Stimulated activated CD8-positive, alpha-beta memory T cell treated with anti-CD3 and anti-CD28 coated beads, Interleukin-2, amount 100 ng/mL, for 1 hour (primary cell): ENCODE measurements at regions not wholly inside any gene's neighbourhood (a gene's known extent, or its start where the extent isn't known, plus 50 kb on each side); places are given as distances from the start of the nearest gene placed in this dataset.

Source experiments
- DNase-seq, 2 donors: peaks; one replicate each; pipeline ENCODE4 v3.0.0-alpha.2; 2020; ENCODE audit warnings: low read depth in 2 of 2

DNA sequence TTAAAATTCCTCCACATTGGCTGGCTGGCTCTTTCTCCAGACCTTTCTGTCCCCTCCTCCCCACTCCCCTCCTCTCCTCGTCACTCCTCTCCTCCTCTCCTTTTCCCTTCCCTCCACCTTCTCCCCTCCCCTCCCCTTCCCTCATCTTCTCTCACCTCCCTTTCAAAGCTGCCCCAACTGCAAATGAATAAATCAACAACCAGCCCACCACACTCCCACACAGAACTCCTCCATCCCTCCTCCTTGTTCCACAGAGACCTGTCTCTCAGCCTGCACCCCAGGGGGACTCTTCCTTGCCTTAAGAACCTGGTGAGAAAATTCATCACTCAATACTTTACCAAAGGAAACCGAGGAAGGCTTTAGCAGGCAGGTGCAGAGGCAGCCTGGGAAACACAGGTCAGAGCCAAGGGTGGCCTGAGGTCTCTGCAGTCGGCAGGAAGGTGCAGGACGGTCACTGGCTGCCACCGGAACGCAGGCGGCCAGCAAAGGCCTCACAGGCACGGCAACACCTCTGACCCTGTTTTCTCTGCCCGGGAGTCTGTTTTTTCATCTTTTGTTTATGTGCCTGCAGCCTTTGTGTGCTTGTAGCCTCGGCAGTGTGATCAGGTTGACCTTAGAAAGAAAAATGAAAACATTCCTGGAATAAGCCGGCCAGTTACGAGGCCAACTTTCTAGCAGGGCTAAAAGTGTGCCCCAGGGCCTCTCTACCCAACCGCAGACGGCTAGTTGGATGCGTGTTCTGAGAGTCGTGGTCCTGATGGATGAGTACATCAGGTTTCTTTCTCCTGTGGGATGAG is 207.6 kb upstream of the KLF6 start:
- no peak for DNase-seq

DNA sequence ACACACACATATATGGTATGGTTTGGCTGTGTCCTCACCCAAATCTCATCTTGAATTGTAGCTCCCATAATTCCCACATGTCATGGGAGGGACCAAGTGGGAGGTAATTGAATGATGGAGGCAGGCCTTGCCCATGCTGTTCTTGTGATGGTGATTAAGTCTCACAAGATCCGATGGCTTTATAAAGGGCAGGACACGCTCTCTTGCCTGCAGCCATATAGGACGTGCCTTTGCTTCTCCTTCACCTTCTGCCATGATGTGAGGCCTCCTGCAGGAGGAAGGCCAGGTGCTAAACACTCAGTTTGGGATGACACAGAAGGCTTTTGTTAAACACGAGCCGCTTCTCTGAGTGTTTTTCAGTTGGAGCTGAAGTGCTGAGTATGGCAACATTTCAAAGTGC is 205.3 kb upstream of the KLF6 start:
- DNase-seq, result no peak

DNA sequence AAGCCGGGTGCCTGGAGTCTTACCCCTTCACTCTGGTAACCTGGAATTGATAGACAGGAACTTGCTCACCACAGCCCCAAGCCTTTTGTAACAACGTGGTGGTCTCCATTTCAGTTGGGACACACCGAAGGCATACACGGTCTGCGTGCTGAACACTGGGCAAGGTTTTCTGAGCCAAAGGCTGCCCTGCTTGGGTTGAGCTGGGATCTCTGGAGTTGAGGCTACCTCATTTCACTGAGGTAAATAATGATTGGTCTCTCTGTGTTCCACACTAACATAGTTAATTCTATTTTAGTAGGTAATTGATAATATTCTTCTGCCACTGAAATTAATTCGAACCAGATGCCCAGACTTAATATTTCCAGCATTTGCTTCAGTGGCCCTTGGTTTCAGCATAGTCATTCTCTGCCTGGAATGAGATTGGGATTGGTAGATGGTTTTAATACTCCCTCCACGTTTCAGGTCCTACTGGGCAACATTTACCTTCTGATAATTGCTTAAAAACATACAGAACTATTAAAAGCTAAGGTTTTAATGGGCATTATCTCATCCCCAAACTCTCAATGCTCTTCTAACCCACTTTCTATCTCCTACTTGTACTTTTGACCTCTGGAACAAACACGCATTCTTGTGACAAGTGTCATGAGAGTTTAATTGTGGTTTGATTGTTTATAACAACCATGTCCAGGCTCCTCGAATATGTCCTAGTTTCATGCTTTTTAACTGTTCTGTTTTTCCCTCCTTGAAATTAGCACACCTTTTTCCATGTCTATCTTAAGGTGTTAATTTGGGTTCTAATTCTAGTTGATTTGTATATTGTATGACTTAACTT is 202.3 kb upstream of the KLF6 start:
- DNase-seq, result no peak

DNA sequence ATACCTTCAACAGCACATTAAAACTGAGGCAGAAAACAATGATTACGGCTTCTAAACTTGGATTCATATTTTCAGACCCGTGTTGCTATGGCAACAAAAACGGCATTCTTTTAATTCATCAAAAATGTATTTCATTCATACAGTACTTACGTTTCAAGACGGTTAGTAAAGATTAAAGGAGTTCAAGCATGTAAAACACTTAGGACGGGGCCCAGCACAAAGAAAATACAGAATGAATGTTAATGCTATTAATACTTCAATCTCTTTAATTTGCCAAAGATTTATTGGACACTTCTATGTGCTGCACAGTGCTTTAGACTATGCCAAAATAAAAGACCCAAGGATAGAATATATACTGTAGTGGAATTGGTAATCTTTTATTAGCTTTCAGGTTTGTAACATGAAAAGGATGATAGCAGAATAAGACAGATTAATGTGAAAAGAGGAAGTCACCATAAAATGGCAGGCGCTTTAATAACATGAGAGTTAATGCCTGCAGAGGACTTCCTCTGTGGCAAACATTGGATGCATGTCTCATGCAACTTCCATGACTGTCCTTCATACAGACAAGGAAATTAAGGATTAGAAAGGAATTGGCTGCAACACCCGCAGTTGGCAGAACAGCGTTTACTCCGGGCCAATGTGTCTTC is 201.6 kb upstream of the KLF6 start:
- no peak for DNase-seq

DNA sequence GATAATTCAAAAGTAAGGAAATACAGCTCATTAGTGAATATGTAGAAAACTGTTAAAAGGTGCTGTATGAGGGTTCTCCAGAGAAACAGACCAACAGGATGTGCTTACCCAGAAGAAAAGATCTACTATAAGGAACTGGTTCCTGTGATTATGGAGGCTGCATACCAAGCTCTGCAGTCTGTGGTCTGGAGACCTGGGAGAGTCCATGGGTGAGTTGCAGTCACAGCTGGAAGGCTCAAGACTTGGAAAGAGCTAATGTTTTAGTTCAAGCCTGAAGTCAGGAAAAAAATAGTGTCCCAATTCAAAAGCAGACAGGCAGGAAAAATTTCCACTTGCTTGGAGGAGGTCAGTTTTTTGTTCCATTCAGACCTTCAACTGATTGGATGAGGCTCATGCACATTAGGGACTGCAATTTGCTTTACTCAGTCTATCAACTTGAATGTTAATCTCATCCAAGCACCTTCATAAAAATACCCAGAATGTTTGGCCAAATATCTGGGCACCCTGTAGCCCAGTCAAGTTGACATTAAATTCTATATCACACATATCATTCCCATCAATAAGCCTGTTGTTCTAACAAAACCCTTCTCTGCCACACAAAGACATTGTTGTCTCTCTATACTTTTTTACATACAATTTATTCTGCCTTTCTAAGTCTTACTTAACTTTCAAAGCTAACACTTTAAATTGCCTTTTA is 197.9 kb upstream of the KLF6 start:
- no peak for DNase-seq

DNA sequence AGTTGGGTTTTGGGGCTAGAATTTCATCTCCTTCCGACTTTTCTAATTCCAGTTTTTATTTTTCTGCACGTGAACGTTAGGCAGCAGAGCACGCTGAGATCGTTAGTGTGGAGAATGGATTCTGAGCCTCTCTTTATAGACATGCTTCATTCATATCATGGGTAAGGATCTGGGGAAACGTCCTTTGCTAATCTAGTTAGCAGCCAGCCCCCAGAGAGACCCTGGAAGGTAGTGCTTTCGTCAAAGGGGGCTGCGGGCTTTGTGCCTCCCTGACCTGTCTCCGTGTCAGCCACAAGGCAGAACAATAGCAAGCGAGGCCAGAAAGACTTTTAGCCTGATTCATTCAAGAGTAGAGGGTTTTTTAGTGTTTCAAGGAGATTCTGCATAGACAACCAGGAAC is 196.3 kb upstream of the KLF6 start:
- no peak for DNase-seq

DNA sequence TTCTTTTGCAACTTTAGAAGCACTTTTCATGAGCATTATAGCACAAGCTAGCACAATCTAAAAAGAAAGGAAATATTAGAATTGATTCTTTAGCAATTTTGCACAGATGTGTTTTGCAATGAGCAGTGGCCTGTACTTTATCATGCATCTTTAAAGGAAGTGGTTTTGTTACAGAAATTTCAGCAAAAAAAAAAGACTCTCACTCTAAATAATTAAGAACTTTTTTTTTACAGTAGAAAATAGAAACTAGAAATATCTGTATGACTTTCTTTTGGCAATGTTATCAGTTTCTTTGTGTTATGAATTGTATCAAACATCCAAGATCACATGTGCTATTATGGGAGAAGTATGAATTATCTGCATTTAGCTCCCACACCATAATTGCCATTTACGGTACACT is 195.7 kb upstream of the KLF6 start:
- DNase-seq, result no peak

DNA sequence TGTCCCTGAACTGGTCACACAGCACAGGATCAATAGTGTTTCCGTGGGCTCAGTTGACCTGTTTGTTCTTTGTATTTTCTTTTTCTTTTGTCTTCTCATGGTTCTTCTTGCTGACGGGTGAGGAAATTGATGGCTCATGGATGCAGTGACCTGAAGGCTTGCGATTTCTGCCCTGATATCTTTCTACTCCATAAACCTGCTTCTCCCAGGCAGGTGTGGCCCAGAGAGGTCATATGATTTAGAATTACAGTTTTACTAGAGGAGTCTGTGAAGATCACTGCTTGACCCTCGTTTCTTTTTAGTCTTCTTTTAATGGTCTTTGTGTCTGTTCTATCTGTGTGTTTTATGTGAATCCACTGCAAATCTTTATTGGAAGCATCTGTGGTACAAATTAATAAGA is 195.1 kb upstream of the KLF6 start:
- no peak for DNase-seq

DNA sequence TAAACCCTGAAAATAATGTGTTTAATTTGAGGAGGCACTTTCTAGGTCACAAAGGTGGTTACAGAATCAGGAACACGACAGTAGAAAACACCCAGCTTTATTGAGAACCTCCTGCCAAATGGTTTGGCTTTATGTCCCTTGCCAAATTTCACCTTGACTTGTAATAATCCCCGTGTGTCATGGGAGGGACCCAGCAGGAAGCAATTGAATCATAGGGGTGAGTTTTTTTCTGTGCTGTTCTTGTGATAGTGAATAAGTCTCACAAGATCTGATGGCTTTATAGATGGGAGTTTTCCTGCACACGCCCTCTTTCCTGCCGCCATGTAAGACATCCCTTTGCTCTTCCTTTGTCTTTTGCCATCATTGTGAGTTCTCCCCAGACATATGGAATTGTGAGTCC is 193.8 kb upstream of the KLF6 start:
- no peak for DNase-seq

DNA sequence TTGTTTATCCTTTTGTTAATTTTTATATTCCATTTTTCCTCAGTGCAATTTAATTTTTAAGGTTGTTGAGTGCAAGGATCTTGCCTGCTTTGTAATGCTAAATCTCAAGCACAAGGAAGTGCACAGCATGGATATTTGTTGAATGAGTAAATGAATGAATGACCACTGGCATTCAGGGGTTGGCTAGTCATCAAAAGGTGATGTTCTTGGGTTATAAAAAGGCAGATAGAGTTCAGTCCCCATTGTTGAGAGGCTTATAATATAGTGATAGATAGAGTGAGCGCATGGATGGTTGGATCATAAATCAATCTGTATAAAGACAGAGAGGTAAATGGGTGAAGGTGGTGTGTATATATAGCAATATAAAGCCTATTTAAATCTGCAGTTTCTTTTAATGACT is 193.2 kb upstream of the KLF6 start:
- no peak for DNase-seq

DNA sequence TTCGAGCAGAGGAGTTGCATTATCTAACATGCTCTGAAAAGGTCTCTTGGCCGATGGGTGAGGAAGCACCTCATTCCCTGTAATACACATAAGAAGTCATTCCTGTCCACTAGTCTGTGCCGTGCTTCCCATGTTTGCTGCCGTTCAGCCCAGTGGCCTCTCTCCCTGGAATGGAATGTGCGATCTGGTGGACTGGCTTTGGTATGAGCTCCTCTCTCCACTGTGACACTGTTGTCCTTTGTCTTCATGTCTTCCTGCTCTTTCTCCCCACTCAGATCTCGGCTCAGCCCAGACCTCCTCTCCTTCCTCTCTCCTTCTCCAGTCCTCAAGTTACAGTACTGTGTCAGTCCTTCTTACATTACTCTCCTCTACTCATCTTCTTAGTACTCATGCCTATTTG is 192.8 kb upstream of the KLF6 start:
- no peak for DNase-seq

DNA sequence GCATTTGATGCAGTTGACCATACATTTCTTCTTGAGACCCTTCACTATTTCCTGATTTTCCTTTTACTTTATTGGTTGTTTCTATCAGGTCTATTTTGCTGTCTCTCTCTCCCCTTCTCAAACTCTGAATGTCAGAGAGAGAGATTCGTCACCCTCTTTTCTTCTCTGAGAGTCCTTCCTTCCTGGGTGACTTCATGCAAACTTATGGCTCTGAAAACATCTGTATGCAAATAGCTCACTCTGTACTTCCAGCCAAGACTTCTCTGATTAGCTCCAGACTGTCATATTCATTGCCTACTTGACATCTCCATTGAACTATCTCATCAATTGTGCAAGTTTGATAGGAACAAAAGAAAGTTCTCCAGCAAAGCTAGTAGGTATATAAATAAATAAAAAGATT is 191.7 kb upstream of the KLF6 start:
- no peak for DNase-seq

DNA sequence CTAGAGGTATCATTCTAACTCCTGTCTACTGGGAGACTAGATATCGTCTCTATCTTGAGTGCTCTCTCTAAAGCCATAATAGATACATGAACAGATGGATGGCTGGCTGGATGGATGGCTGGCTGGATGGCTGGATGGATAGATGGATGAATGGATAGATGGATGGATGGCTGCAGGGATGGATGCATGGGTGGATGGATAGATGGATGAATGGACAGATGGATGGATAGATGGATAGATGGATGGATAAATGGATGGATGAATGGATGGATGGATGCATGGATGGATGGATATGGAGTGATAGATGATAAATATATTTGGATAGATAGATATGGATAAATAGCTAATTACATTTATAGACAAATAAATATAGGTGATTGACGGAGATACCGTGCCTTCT is 191.2 kb upstream of the KLF6 start:
- no peak for DNase-seq

DNA sequence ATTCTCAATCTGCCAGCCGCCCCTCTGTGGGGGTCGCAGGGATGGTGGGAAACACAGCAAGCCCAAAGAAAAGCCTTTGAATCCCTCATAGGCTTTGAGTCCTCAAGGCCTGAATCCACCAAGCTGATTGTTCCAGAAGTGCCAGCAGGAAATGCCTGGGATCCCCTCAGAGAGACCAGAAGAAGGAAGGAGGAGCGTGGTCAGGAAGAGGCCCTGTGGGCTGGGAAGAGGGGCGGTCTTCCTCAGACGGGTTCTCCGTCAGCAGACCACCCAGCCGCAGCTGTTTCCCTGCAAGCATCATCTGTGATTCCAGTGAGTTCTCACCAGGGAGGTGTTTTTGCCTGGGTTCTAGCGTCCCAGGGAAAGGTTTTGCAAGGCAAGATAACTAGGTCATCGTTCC is 190.0 kb upstream of the KLF6 start:
- no peak for DNase-seq

DNA sequence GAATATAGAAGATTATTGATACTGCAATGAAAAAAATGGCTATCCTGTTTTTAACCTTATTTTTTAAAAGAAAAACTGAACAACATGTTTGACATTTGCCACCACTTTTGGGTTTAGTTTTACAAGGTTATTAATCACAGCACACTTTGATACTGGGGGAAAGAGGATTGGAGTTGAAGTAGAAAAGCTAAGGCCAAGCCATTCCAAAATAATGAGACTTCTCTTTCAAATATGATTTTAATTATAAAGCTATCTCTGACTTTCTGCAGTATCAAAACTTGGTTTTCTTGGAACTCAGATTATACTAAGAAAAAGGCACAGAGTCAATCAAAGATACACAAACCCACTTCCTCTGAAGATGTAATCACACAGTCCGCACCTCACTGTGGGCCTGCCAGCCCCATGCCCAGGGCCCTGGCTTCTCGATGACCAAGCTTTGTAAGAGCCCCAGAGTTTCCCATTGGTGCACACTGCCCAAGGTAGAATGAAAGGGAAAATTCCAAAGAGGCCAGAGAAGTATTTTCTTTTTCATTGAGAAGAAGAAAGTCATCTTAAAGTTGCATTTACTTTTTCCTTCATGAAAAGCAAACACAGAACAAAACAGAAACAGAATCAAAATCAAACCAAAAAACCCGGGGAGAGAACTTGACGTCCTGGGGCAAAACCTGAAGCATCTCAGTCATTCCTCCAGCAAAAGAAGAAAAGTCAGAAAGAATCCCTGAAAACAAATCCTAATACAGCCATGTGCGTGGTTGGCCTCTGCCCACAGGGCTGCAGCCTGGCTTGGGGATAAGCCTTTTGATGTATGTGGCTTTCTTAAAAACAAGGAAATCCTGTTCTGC is 187.7 kb upstream of the KLF6 start:
- DNase-seq, result no peak

DNA sequence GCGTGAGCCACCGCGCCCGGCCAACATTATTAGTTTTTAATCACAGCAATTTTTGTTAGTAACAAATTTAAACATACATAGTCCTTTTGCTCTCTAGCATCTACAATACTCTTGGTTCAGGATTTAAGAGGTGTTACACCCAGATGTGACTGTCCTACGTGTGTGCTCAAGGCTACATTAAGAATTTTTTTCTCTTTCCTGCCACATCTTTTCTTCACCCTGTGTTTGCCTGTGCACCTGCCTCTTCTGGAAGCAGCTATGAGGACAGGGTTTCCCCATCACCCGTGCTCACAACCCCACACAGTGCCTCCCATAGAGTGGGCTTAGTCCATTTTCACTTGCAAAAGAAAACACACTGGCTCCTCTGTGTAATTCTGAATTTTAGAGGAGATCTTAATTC is 186.7 kb upstream of the KLF6 start:
- no peak for DNase-seq

DNA sequence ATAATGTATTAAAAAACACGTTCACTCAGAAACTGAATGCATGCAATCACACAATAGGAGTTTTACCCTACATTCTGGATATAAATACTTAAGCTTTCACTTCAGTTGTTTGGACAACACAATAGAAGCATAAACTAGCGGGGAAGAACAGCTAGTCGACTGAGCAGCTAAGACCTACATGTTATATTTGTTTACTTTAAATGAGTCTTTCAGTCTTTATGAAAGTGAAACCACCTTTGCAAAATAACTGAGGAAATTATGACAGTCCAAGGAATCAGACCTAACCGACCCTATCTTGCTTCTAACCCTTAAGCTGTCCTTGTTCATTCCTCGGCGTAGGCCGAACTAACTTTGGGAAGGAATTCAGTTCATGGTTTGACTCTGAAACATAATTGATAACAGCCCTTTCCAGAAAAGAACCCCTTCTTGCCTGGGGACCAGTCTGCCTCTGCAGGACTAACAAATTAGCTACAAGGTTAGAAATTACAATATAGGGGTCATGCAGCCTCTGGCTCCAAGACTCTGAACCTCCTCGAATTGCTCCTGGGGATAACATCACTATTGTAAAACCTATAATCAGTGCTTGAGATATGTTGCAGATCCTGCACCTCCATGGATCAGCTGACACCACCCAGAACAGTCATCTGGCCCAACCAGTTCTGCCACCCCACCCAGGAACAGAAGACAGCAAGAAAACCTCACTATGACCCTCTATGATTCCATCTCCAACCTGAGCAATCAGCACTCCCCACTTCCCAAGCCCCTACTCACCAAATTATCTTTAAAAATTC is 185.1 kb upstream of the KLF6 start:
- no peak for DNase-seq

DNA sequence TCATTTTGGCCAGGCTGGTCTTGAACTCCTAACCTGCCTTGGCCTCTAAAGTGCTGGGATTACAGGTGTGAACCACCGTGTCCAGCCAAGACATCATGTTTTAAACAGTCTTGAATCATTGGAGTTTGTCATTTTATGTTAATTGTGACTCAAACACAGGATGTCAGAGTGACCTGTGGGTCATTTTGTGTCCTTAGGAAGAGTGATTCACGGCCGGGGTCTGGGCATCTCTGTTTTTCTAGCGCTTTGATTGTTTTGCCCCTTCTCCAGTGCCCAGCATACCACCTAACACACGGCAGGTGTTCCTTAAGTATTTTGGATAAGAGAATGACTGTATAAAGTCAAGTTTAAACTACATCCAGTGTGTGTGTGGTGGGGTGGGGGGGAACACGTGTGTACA is 183.7 kb upstream of the KLF6 start:
- DNase-seq, result no peak

DNA sequence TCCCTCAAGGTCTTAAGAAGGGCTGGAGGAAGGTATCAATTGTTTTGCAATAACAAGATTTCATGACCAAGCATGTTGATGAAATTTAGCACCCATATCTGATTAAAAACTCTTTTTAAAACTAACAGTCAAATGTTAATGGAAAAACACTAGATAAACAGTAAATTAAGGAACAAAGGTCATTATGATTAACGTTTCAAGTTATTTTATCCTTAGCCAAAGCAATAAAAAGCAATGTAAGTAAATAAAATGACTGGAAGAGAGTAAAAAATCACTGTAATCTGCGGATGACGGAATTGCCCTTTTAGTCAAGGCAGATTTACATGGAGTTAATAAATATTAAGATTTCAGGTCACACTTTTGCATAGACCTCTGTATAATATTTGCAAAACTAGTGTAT is 179.5 kb upstream of the KLF6 start:
- no peak for DNase-seq

DNA sequence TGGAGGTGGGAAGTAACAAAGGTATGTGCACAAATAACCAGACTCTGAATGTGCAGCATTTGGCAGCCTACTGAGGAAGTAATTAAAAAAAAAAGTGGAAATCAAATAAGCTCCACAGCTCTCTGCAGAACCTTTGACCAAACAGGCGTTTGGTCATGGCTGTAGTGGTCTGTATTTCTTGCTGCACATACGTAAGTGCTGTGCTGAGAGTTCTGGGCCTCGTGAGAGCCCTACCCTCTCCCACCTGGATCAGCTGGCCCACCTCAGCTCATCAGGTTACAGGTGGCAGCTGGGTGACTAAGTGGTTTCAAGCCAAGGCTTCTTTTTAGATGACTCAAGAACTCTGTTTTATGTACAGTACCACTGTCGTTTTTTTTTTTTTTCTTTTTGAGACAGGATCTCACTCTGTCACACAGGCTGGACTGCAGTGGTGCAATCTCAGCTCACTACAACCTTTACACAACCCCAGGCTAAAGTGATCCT is 178.2 kb upstream of the KLF6 start:
- no peak for DNase-seq
